ENCODE measurements at regions not wholly inside any gene's neighbourhood (a gene's known extent, or its start where the extent isn't known, plus 50 kb on each side); places are given as distances from the start of the nearest gene placed in this dataset.

- TF ChIP-seq YY1 (IDR thresholded peaks at IDR 0.05; ENCODE audit: insufficient read depth, insufficient read length) = no peak
- no peak for TF ChIP-seq SUZ12 (IDR thresholded peaks at IDR 0.05; ENCODE audit: extremely low read depth, insufficient read depth, insufficient read length)
- no peak for TF ChIP-seq ZNF274 (IDR thresholded peaks at IDR 0.05; ENCODE audit: low read depth, low read length)
Measured at GRCh38 chr2:207248702-207249377, 83.1 kb upstream of the KLF7 start.

Data from NT2/D1 (cell line).